WI38 (cell line): ENCODE measurements at regions not wholly inside any gene's neighbourhood (a gene's known extent, or its start where the extent isn't known, plus 50 kb on each side); places are given as distances from the start of the nearest gene placed in this dataset.

Experiments
- H3K4me3 ChIP-seq: 2 replicates; pipeline ENCODE4 v1.5.1; 2011; ENCODE audit warnings: low read depth, mild to moderate bottlenecking, control low read depth, low read length
- TF ChIP-seq, protein P1 (sequence below): IDR thresholded peaks from 2 replicates; pipeline ENCODE4 v1.5.1; 2012; ENCODE audit warnings: low read depth, mild to moderate bottlenecking, control low read depth, low read length

DNA sequence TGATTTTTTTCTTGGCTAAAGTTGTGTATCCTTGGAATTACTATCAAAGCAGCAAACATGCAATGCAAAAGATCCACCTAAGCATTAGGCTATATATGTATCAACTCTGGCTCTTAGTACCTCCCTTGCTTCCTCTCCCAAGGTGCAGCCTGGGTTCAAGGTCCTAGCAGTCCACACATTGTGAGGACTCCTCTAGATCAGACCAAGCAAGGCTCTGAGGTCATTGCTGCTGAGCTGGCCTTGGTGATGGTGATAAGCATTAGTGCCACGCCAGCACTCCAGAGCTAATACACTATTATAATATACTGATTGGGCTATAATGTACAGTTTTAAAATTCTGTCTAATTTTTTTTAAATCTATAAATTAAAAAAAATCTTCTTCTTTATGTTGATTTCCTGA lies 196.9 kb upstream of the BTG1 start:
- TF ChIP-seq, protein P1, sequence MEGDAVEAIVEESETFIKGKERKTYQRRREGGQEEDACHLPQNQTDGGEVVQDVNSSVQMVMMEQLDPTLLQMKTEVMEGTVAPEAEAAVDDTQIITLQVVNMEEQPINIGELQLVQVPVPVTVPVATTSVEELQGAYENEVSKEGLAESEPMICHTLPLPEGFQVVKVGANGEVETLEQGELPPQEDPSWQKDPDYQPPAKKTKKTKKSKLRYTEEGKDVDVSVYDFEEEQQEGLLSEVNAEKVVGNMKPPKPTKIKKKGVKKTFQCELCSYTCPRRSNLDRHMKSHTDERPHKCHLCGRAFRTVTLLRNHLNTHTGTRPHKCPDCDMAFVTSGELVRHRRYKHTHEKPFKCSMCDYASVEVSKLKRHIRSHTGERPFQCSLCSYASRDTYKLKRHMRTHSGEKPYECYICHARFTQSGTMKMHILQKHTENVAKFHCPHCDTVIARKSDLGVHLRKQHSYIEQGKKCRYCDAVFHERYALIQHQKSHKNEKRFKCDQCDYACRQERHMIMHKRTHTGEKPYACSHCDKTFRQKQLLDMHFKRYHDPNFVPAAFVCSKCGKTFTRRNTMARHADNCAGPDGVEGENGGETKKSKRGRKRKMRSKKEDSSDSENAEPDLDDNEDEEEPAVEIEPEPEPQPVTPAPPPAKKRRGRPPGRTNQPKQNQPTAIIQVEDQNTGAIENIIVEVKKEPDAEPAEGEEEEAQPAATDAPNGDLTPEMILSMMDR, result no peak

DNA sequence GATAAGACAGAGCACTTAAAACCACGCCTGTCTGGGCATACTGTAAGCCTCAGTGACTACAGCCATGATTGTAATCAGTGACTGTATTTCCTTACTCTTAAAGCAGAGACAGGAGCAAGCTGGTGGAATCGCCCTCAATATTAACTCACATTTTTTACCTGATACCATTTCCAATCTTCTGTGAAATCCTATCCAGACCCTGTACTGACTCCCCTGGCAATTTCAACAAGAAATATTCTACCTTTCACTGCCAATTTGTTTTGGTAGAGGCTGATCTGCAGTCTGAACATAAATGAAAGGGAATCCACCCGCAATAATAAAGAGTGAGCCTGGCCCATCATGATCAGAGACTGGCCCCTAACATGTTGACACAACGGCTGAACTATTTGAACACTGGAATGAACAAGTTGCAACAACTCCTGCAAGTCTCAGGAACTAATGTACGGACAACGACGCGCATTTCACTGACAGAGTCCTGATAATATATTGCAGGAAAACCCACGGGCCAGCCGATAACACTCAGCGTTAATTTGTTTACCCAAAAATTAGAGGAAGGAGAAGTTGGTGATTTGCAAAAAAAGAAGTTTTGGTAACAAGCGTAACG lies 195.5 kb upstream of the BTG1 start:
- TF ChIP-seq, protein P1, result no peak
- H3K4me3 ChIP-seq, result no peak overlapping the region

More for the DNA sequence above, 196.9 kb upstream of the BTG1 start:
- no peak overlapping the region for H3K4me3 ChIP-seq

DNA sequence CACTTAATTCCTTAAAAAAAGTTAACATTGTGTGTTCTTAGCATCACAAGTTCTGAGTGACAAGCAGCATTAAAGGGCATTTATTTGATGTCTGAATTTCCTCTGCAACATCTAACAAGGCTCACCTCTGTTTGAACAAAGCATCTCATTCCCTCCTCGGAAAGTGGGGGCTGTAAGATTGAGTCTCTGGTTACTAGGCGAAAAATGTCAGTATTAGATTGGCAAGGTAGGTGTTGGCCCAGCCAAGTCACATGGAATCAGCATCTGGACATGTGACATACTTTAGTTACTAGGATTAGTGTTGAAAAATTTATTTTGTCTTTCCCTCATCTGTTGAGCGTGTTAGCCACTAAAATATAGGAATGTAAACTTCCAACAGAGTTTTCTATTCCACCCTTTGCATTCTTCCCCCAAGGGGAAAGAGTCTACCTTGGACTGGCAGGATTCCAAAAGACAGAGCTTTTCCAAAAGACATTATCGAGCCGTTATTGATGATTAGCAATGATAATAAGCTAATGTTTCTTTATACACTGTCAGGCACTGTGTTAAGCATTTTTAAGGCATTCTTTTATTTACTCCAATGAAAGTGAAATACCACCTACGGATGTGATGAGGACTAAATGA lies 194.9 kb upstream of the BTG1 start:
- H3K4me3 ChIP-seq, result no peak overlapping the region
- TF ChIP-seq, protein P1, result no peak

DNA sequence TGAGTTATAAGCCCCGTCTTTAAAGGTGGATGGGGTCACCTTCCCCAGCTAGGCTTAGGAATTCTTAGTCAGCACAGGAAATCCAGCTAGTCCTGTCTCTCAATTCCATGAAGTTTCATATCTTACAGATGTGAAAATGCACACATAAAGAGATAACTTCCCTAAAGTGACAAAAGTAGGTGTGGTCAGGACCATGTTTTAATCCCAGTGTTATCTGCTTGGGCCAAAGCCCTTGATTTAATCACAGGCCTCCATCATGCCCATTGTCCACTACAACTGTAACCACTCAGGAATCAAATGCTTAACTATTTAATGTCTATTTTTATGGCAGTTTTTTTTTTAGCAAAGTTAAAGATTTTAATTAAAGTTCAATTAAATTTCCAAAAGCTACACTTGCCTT lies 194.4 kb upstream of the BTG1 start:
- no peak overlapping the region for H3K4me3 ChIP-seq
- TF ChIP-seq, protein P1, result no peak

DNA sequence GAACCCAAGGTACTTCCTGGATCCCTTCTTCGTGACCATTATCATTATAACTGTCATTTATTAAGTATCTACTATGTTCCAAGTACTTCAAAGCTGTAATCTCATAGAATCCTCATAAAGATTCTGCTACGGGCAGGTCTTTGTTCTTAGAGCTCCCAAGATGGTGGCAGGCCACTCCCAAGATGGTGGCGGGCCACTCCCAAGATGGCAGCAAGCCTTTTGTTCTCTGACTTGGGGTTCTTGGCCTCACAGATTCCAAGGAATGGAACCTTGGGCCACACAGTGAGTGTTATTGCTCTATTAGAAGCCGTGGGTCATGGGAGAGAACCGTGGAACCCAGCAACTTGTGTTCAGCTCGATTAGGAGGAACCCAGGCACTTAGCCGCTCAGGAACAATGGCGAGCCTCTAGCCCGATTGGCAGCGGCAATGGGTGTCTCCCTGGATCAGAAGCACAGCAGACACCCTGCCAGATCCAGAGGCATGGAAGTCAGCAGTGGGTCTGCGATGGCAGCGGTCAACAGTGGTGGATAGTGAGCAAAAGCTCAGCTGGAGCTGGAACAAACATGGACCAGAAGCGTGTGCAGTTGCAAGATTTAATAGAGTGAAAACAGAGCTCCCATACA lies 193.7 kb upstream of the BTG1 start:
- no peak overlapping the region for H3K4me3 ChIP-seq
- TF ChIP-seq, protein P1, result no peak

DNA sequence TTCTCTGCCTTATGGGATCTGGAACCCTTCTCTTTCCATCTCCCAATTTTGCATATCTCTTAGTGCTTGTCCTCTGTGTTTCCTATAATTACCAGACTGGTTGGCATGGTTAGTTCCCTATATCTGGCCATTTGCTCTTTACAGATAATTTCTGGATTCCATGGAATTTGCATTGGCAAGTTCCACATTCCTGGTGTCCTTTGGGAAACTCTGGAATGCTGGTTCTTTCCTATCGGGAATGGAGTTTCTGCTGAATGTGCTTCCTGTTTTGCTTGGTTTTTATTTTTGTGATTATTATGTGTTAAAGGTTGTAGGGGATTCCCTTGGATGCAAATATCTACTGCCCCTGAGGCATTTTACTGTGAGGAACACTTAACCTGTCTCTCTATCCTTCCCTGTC lies 193.0 kb upstream of the BTG1 start:
- H3K4me3 ChIP-seq, result no peak overlapping the region
- TF ChIP-seq, protein P1, result no peak

DNA sequence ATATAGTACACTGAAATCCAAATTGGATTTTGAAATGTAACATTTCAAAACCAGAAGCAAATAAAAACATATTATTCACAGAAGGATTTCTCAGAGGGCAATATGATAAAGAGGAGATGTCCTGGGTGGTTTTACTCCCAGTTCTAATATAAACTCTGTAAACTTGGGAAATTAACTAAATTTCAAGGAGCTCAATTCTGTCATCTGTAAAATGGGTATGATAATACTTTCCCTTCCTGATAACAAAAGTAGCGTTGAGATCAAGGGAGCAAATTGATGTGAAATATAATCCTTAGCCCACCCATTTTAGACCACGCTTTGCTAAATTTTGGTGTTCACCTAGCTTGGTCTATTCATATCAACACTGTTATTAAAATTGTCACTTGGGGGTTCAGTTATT lies 192.5 kb upstream of the BTG1 start:
- TF ChIP-seq, protein P1, result no peak
- H3K4me3 ChIP-seq, result no peak overlapping the region
